ENCODE measurements at regions not wholly inside any gene's neighbourhood (a gene's known extent, or its start where the extent isn't known, plus 50 kb on each side); places are given as distances from the start of the nearest gene placed in this dataset.

- WGBS, 2 donors: 84 to 87% methylated on average over 2 of the region's 2 CpGs
- Histone ChIP-seq H3K27me3 (no peaks in the 10 kb centered on the region), H3K27ac (no peak overlapping the region), H3K4me1 (no peaks in the 10 kb centered on the region), H3K4me3 (no peak overlapping the region), H3K9me3 (no peaks in the 10 kb centered on the region), H3K36me3 (no peaks in the 10 kb centered on the region)
- no peak for DNase-seq
- TF ChIP-seq CTCF (IDR thresholded peaks at IDR 0.05): no peak
- intact Hi-C loops (cut with DNase I): no loop called here
- no peak for ATAC-seq
Observed at GRCh38 chr9:7869340-7869739, 69.8 kb upstream of the DMAC1 start.

- ATAC-seq: no peak
- H3K4me1 ChIP-seq: no peaks in the 10 kb centered on the region
- intact Hi-C loops (cut with DNase I): no loop called here
- 92 to 93% methylated on average over 2 of the region's 2 CpGs for WGBS, 2 donors
- no peaks in the 10 kb centered on the region for H3K27me3 ChIP-seq
- H3K4me3 ChIP-seq: no peak overlapping the region
- TF ChIP-seq CTCF (IDR thresholded peaks at IDR 0.05): no peak
- H3K9me3 ChIP-seq: peaks cover 0 to 8% (median 0%) of the 10 kb centered on the region in 11 donors
- H3K27ac ChIP-seq: no peak overlapping the region
- no peak for DNase-seq
- no peaks in the 10 kb centered on the region for H3K36me3 ChIP-seq
Observed at GRCh38 chr9:7862170-7862569, 62.6 kb upstream of the DMAC1 start.

DNA sequence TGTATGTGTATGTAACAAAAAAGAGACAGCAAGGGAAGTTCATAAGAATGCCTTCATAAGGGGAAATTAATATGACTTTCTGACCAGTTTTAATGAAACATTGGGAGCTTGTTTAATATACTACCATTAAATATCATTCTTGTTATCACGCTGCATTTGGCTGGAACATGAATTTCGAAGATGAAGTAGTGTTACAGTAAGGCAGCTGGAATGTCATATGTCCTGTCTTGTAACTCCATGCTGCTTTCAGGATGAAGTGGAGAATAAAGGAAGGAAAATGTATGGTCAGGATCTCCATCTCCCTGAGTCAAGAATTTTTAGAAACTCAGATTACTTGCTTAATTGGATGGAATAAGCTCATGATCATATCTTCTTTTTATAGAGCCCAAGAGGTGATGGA is 61.5 kb upstream of the DMAC1 start:
- H3K9me3 ChIP-seq: peaks cover 0 to 8% (median 0%) of the 10 kb centered on the region in 11 donors
- ATAC-seq (no peak), DNase-seq (no peak)
- H3K27ac ChIP-seq: no peak overlapping the region
- no peaks in the 10 kb centered on the region for H3K4me1 ChIP-seq
- no peak for TF ChIP-seq CTCF (IDR thresholded peaks at IDR 0.05)
- intact Hi-C loops (cut with DNase I): no loop called here
- H3K27me3 ChIP-seq: no peaks in the 10 kb centered on the region
- no peaks in the 10 kb centered on the region for H3K36me3 ChIP-seq
- H3K4me3 ChIP-seq: no peak overlapping the region
- 68 to 79% methylated on average over 2 of the region's 2 CpGs for WGBS, 2 donors

- H3K27ac ChIP-seq: no peak overlapping the region
- peaks cover 0 to 8% (median 0%) of the 10 kb centered on the region in 11 donors for H3K9me3 ChIP-seq
- WGBS, 2 donors: 84 to 86% methylated on average over 1 of the region's 1 CpG
- H3K36me3 ChIP-seq: no peaks in the 10 kb centered on the region
- ATAC-seq (no peak), DNase-seq (no peak)
- no peaks in the 10 kb centered on the region for H3K27me3 ChIP-seq
- no peaks in the 10 kb centered on the region for H3K4me1 ChIP-seq
- intact Hi-C loops (cut with DNase I): no loop called here
- no peak overlapping the region for H3K4me3 ChIP-seq
- no peak for TF ChIP-seq CTCF (IDR thresholded peaks at IDR 0.05)
Observed at GRCh38 chr9:7860335-7860709, 60.7 kb upstream of the DMAC1 start.
